Skin epidermis (tissue), 12 donors: ENCODE measurements at regions not wholly inside any gene's neighbourhood (a gene's known extent, or its start where the extent isn't known, plus 50 kb on each side); places are given as distances from the start of the nearest gene placed in this dataset.
"Not testable (repeated sequence)": the region's sequence is repeated elsewhere in the genome, so short reads cannot be mapped to it uniquely, and the experiment has no call there.

Experiments
- H3K27ac ChIP-seq, 21 experiments: fragments of 200-600 bp; sonication (generic) in 11 of 21; one replicate each; pipeline ENCODE4 v1.5.0; 2020; ENCODE audit warnings: mild to moderate bottlenecking in 3 of 21, inconsistent platforms in 2 of 21, moderate library complexity in 2 of 21
- H3K4me3 ChIP-seq, 7 experiments: fragments of 200-600 bp; sonication (generic) in 2 of 7; one replicate each; pipeline ENCODE4 v1.5.0; 2020; ENCODE audit warnings: inconsistent platforms in 2 of 7, mild to moderate bottlenecking in 2 of 7, moderate library complexity in 1 of 7

DNA sequence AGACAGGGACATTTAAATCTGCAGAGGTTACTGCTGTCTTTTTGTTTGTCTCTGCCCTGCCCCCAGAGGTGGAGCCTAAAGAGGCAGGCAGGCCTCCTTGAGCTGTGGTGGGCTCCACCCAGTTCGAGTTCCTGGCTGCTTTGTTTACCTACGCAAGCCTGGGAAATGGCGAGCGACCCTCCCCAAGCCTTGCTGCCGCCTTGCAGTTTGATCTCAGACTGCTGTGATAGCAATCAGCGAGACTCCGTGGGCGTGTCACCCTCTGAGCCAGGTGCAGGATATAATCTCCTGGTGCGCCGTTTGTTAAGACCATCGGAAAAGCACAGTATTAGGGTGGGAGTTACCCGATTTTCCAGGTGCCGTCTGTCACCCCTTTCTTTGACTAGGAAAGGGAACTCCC lies 93.3 kb downstream of the ANKRD30BL start:
- H3K4me3 ChIP-seq = not testable (repeated sequence)

GRCh38 chr2:132065391-132065790 lies 96.4 kb downstream of the ANKRD30BL start:
- not testable (repeated sequence) for H3K4me3 ChIP-seq, H3K27ac ChIP-seq

More for the DNA sequence above, 93.3 kb downstream of the ANKRD30BL start:
- H3K27ac ChIP-seq = not testable (repeated sequence)

DNA sequence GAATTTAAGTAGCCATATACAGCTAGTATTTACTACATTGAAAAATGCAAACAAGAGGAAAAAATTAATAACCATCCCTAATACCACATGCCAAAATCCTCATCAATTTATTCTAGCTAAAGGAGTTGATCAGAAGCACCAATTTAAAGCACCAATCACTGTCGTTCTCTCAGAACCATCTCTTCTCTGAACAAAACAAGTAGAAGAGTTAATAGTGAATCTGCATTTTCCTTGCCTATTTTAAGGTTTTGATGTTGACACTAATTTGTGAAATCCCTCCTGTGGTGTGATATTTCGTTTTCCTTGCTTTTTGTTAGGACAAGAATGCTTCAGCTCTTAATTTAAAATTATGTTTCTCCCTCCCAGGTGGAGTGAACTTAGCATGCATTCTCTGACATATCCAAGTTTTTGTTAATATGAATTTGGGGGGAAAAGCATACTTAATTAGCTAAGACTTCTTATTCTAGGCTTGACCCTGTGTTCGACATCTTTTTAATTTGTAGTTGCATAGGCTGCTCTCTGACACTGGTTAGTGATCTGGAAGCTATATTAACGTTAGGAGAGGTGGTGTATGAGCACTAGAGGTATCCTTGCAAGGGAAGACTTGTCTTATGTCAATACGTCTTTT lies 122.0 kb downstream of the ANKRD30BL start:
- not testable (repeated sequence) for H3K27ac ChIP-seq

GRCh38 chr2:132038883-132039235 lies 122.9 kb downstream of the ANKRD30BL start:
- H3K27ac ChIP-seq = not testable (repeated sequence)
- H3K4me3 ChIP-seq = peak overlapping the region in 3 of 7 experiments; percentile 4 to 45 (median 21)

More for the DNA sequence above, 122.0 kb downstream of the ANKRD30BL start:
- not testable (repeated sequence) for H3K4me3 ChIP-seq

- H3K4me3 ChIP-seq = peak overlapping the region; percentile 4 to 45 (median 25)
- H3K27ac ChIP-seq = no peak overlapping the region
Observed at GRCh38 chr2:132038179-132038882, 123.4 kb downstream of the ANKRD30BL start.

DNA sequence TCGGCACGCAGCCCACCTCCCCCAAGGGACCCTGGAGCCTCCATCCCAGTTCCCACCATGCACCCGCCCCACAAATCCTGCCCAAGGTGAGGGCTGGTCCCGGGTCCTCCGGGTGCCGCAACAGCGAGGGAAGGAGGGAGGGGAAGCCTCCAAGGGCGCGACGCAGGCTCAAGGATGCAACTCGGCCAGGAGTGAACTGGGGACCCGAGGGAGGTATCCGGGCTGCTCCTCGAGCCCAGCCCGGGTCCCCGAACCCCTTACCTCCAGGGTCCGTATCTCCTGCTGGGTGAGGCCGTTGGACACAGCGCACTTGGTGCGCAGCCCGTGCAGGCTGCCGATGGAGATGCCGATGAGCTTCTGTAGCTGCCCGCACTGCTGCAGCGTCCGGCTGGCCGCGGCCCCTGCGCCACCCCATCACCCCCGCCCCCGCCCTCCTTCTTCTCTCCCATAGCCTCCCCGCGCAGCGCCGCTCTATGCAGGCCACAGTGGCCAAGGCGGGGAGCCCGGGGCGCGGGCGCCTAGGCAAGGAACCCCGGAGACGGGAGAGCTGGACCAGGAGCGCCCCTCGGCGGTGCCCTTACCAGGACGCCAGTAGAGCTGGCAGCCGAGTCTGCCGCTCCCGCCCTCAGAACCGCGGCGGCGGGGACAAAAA lies 124.1 kb downstream of the ANKRD30BL start:
- no peak overlapping the region for H3K27ac ChIP-seq
- H3K4me3 ChIP-seq = peak overlapping the region; percentile 4 to 45 (median 25)

GRCh38 chr2:132034646-132035045 lies 127.1 kb downstream of the ANKRD30BL start:
- Histone ChIP-seq H3K27ac (no peak overlapping the region), H3K4me3 (no peak overlapping the region)

DNA sequence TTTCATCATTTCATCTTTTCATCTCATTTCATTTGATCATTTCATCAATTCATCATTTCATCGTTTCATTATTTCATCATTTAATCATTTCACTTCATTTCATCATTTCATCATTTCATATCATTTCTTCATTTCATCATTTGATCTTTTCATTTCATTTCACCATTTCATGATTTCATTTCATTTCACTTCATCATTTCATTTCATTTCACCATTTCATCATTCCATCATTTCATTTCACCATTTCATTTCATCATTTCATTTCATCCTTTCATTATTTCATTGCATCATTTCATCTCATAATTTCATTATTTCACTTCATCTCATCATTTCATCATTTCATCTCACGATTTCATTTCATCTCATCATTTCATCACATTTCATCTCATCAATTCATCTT lies 127.8 kb downstream of the ANKRD30BL start:
- Histone ChIP-seq H3K27ac (no peak overlapping the region), H3K4me3 (no peak overlapping the region)

DNA sequence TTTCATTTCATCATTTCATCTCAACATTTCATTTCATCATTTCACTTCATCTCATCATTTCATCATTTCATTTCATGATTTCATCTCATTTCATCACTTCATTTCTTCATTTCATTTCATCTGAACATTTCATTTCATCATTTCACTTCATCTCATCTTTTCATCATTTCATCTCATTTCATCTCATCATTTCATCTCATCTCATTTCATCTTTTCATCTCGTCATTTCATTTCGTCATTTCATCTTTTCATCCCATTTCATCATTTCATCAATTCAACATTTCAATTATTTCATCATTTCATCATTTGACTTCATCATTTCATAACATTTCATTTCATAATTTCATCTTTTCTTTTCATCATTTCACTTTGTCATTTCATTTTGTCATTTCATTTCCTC lies 128.4 kb downstream of the ANKRD30BL start:
- H3K27ac ChIP-seq = no peak overlapping the region
- H3K4me3 ChIP-seq = no peak overlapping the region

DNA sequence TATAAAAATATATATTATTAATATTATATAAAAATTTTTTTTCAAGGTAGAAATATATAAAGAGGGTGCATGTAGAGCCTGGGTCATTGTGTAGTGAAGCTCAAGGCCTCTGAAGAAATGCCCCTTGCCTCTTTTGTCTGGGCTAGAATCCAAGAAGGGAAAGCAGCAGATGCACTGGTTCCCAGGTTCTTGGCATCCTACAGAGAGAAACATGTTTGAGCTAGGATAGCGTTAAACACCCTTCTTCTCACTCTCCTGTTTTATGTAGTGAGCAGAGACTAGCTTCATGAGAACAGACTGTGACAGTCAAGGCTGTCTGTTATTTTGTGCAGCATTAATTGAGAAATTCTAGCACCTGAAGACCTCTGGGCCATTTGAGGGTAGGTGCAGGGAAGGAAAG lies 149.7 kb downstream of the ANKRD30BL start:
- H3K4me3 ChIP-seq, H3K27ac ChIP-seq: not testable (repeated sequence)

DNA sequence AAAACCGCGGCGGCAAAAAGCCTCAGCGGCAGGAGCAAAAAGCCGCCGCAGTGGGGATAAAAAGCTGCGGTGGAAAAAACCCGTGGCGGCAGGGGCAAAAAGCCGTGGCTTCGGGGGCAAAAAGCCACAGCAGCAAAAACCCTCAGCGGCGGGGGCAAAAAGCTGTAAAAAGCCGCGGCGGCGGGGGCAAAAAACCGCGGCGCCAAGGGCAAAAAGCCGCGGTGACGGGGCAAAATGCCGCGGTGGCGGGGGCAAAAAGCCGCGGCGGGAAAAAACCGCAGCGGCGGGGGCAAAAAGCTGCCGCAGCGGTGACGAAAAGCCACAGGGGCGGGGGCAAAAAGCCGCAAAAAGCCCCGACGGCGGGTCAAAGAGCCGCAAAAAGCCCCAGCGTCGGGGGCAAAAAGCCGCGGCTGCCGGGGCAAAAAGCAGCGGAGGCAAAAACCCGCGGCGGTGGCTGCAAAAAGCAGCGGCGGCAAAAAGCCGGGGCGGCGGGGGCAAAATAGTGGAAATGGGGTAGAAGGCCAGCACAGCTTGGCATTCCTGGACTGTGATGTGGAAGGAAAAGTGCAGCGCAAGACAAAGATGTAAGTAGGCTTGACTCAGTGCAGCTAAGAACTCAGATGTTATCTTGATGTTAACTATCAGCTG lies 151.8 kb downstream of the ANKRD30BL start:
- Histone ChIP-seq H3K4me3 (peak overlapping the region in 2 of 7 experiments; percentile 3 to 21), H3K27ac (no peak overlapping the region)

GRCh38 chr2:132009177-132009873 lies 152.4 kb downstream of the ANKRD30BL start:
- no peak overlapping the region for H3K27ac ChIP-seq
- peak overlapping the region in 2 of 7 experiments; percentile 3 to 21 for H3K4me3 ChIP-seq

GRCh38 chr2:131990751-131991150 lies 171.0 kb downstream of the ANKRD30BL start:
- H3K27ac ChIP-seq = not testable (repeated sequence)

GRCh38 chr2:131966671-131967070 lies 195.1 kb downstream of the ANKRD30BL start:
- H3K4me3 ChIP-seq, H3K27ac ChIP-seq: not testable (repeated sequence)

More at GRCh38 chr2:131990751-131991150, 171.0 kb downstream of the ANKRD30BL start:
- H3K4me3 ChIP-seq = not testable (repeated sequence)

- H3K27ac ChIP-seq = no peak overlapping the region
- no peak overlapping the region for H3K4me3 ChIP-seq
Observed at GRCh38 chr2:131966256-131966655, 195.5 kb downstream of the ANKRD30BL start.

DNA sequence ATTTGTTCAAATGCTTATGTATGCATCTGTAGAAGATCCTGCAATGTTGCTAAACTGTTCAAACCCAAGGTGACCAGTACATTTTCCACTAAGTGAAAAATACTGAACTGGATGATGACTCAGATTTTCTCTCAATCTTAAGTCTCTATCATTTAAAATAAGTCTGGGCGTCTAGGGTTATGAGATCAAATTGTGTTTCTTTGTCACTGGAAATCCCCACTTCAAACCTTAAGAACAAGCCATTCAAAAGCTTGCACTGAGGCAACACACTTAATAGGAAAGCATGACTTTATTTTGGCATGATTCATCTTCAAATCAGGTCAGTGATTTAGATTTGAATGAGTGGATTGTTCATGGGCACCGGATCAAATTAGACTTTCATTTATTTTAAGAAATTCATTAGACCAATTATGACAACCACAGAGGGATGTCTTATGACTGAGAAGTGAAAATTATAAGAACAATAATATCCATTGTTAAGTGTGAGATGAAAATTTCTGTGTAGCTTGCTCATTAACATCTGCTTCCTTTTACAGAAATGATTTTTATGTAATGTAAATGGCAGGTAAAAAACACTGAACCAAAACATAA lies 203.6 kb downstream of the ANKRD30BL start:
- H3K27ac ChIP-seq, H3K4me3 ChIP-seq: not testable (repeated sequence)

- H3K4me3 ChIP-seq, H3K27ac ChIP-seq: not testable (repeated sequence)
Observed at GRCh38 chr2:131948641-131949040, 213.1 kb downstream of the ANKRD30BL start.

- not testable (repeated sequence) for H3K27ac ChIP-seq, H3K4me3 ChIP-seq
Observed at GRCh38 chr2:131923287-131923686, 238.5 kb downstream of the ANKRD30BL start.

DNA sequence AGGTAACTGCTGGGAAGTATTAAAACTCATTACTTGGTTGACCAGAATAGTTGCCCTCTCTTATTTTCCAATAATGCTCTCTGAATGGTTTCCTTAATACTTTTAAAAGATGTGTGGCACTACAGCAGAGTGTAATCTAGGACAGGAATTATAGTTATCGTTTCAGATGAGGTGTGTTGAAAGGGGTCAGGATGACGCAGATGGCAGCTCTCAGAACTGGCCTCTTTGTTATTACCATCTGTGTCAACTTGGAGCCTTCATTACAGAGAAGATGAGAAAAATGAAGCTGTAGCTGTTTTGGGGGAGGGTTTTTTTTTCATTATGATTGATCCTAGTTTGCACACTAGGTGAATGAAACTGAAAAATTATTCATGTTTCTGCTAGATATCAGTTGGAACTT lies 238.9 kb downstream of the ANKRD30BL start:
- H3K27ac ChIP-seq, H3K4me3 ChIP-seq: not testable (repeated sequence)
